SK-N-SH (cell line): ENCODE measurements at regions not wholly inside any gene's neighbourhood (a gene's known extent, or its start where the extent isn't known, plus 50 kb on each side); places are given as distances from the start of the nearest gene placed in this dataset.

Experiments
- CTCF ChIA-PET: fragments of 300-600, 350-600 bp; formaldehyde crosslinking; extraction: SDS; loops from one replicate; lab custom pipeline; 2021; lab: Yijun Ruan, JAX
- POLR2A ChIA-PET: fragments of 350-600 bp; sonication (Branson Sonifier 250); formaldehyde crosslinking; extraction: SDS; loops from one replicate; lab custom pipeline; 2020; ENCODE audit warnings: antibody characterized with exemption, inconsistent platforms; lab: Yijun Ruan, JAX
- DNase-seq: peaks from one replicate; pipeline ENCODE4 v3.0.0; 2012
- H2AFZ ChIP-seq: fragments of 200-600 bp; sonication (generic); 2 replicates; pipeline ENCODE4 v1.8.1; 2016; ENCODE audit warnings: antibody characterized with exemption, mild to moderate bottlenecking, low read depth
- H3F3A ChIP-seq: fragments of 200-600 bp; sonication (generic); replicated peaks from 2 replicates; pipeline ENCODE3; 2016; ENCODE audit warnings: antibody characterized with exemption, mild to moderate bottlenecking; ENCODE audit not compliant: insufficient read depth
- H3K27ac ChIP-seq, 2 experiments: fragments of 200-500 bp in 1 of 2; fragments of 200-600 bp in 1 of 2; sonication (Bioruptor generic) in 1 of 2; sonication (generic), shearing (Covaris generic) in 1 of 2; 2 replicates each; pipeline versions ENCODE4 v1.5.1 to v1.6.1; 2014 to 2016; ENCODE audit warnings: low read depth in 2 of 2, inconsistent platforms in 1 of 2, low read length in 1 of 2, mild to moderate bottlenecking in 1 of 2, mixed read lengths in 1 of 2
- H3K27me3 ChIP-seq: fragments of 200-600 bp; sonication (generic), shearing (Covaris generic); 2 replicates; pipeline ENCODE4 v1.6.1; 2016; ENCODE audit warnings: mixed run types; ENCODE audit not compliant: insufficient read depth
- H3K36me3 ChIP-seq, 2 experiments: fragments of 200-500 bp in 1 of 2; fragments of 200-600 bp in 1 of 2; sonication (Bioruptor generic) in 1 of 2; sonication (generic) in 1 of 2; replicated peaks in 1 of 2; 2 replicates each; pipeline versions ENCODE3 to v1.5.1; 2014 to 2016; ENCODE audit warnings: low read length in 1 of 2, mild to moderate bottlenecking in 1 of 2; ENCODE audit not compliant: insufficient read depth in 2 of 2, control insufficient read depth in 1 of 2
- H3K4me1 ChIP-seq, 2 experiments: fragments of 200-500 bp in 1 of 2; fragments of 200-600 bp in 1 of 2; sonication (Bioruptor generic) in 1 of 2; sonication (generic), shearing (Covaris generic) in 1 of 2; 2 replicates each; pipeline versions ENCODE4 v1.5.1 to v1.6.1; 2014 to 2016; ENCODE audit warnings: low read depth in 1 of 2, low read length in 1 of 2, mixed run types in 1 of 2; ENCODE audit not compliant: insufficient read depth in 2 of 2, control insufficient read depth in 1 of 2
- H3K4me2 ChIP-seq: fragments of 200-600 bp; sonication (generic), shearing (Covaris generic); 2 replicates; pipeline ENCODE4 v1.6.1; 2017; ENCODE audit warnings: mixed run types
- H3K4me3 ChIP-seq, 2 experiments: fragments of 200-500 bp in 1 of 2; fragments of 200-600 bp in 1 of 2; sonication (Bioruptor generic) in 1 of 2; sonication (generic), shearing (Covaris generic) in 1 of 2; 2 replicates each; pipeline versions ENCODE4 v1.5.1 to v1.8.1; 2014 to 2016; ENCODE audit warnings: low read depth in 2 of 2, inconsistent platforms in 1 of 2, low read length in 1 of 2, mild to moderate bottlenecking in 1 of 2, mixed read lengths in 1 of 2, moderate library complexity in 1 of 2
- H3K79me2 ChIP-seq: fragments of 200-600 bp; sonication (generic); 2 replicates; pipeline ENCODE4 v1.8.1; 2017; ENCODE audit warnings: mild to moderate bottlenecking; ENCODE audit not compliant: insufficient read depth
- H3K9ac ChIP-seq: fragments of 200-600 bp; sonication (generic); 2 replicates; pipeline ENCODE4 v1.6.1; 2017; ENCODE audit warnings: mixed run types
- H3K9me2 ChIP-seq: fragments of 200-600 bp; sonication (generic); 2 replicates; pipeline ENCODE4 v1.6.1; 2017; ENCODE audit warnings: mixed run types
- H3K9me3 ChIP-seq: fragments of 200-600 bp; sonication (generic); 2 replicates; pipeline ENCODE4 v1.6.1; 2017; ENCODE audit warnings: mixed run types, mild to moderate bottlenecking, moderate library complexity
- H4K20me1 ChIP-seq: fragments of 200-600 bp; sonication (generic); 2 replicates; pipeline ENCODE4 v1.6.1; 2017; ENCODE audit warnings: mild to moderate bottlenecking, mixed run types; ENCODE audit not compliant: insufficient read depth
- CTCF ChIP-seq: fragments of 200-600 bp; sonication (generic); IDR thresholded peaks from 2 replicates; pipeline ENCODE4 v1.6.1; 2017; ENCODE audit warnings: antibody characterized with exemption, mild to moderate bottlenecking, moderate library complexity
- ELF1 ChIP-seq: IDR thresholded peaks from 2 replicates; pipeline ENCODE4 v1.4.0; 2012
- EP300 ChIP-seq, 2 experiments: IDR thresholded peaks; 2 replicates each; pipeline versions ENCODE4 v1.4.0 to v1.6.1; 2012; ENCODE audit warnings: borderline replicate concordance in 1 of 2, low read depth in 1 of 2, low read length in 1 of 2
- FOSL2 ChIP-seq: IDR thresholded peaks from 2 replicates; pipeline ENCODE4 v1.4.0; 2012; ENCODE audit warnings: low read depth, mild to moderate bottlenecking, moderate library complexity, borderline replicate concordance
- FOXJ3 ChIP-seq: sonication (generic); formaldehyde crosslinking; IDR thresholded peaks from 2 replicates; pipeline ENCODE4 v1.5.1; 2020; ENCODE audit warnings: mild to moderate bottlenecking, missing genetic modification reagents
- GABPA ChIP-seq: IDR thresholded peaks from 2 replicates; pipeline ENCODE4 v1.4.0; 2012; ENCODE audit warnings: low read depth, mild to moderate bottlenecking
- GATA2 ChIP-seq: sonication (generic); formaldehyde crosslinking; IDR thresholded peaks from 2 replicates; pipeline ENCODE4 v1.5.0; 2020; ENCODE audit warnings: mild to moderate bottlenecking, missing genetic modification reagents
- JUND ChIP-seq: IDR thresholded peaks from 2 replicates; pipeline ENCODE4 v1.4.0; 2012
- MXI1 ChIP-seq: IDR thresholded peaks from 2 replicates; pipeline ENCODE4 v1.6.1; 2012; ENCODE audit warnings: mild to moderate bottlenecking, low read depth, low read length, improper control_type of control experiment
- NFIC ChIP-seq: IDR thresholded peaks from 2 replicates; pipeline ENCODE4 v1.4.0; 2012; ENCODE audit warnings: borderline replicate concordance
- POLR2AphosphoS5 ChIP-seq: IDR thresholded peaks from 2 replicates; pipeline ENCODE4 v1.6.1; 2012; ENCODE audit warnings: low read depth, low read length
- RAD21 ChIP-seq: IDR thresholded peaks from 2 replicates; pipeline ENCODE4 v1.6.1; 2012; ENCODE audit warnings: mild to moderate bottlenecking, low read length
- RFX5 ChIP-seq: IDR thresholded peaks from 2 replicates; pipeline ENCODE4 v1.6.1; 2012; ENCODE audit warnings: mild to moderate bottlenecking, improper control_type of control experiment, low read length
- RXRA ChIP-seq: IDR thresholded peaks from 2 replicates; pipeline ENCODE4 v1.4.0; 2012; ENCODE audit warnings: low read depth, mild to moderate bottlenecking, borderline replicate concordance
- TCF12 ChIP-seq: IDR thresholded peaks from 2 replicates; pipeline ENCODE4 v1.4.0; 2012
- TEAD4 ChIP-seq: IDR thresholded peaks from 2 replicates; pipeline ENCODE4 v1.4.0; 2012; ENCODE audit warnings: mild to moderate bottlenecking, borderline replicate concordance; ENCODE audit not compliant: insufficient read depth
- USF1 ChIP-seq: IDR thresholded peaks from 2 replicates; pipeline ENCODE4 v1.4.0; 2012; ENCODE audit warnings: low read depth, borderline replicate concordance
- ZBTB33 ChIP-seq: IDR thresholded peaks from 2 replicates; pipeline ENCODE4 v1.4.0; 2012; ENCODE audit warnings: low read depth, borderline replicate concordance
- WGBS: methylation state at CpG from one replicate; pipeline ENCODE4 v1.1.6; 2017; ENCODE audit warnings: low lambda C conversion rate; 5-methylcytosine and 5-hydroxymethylcytosine counted together
- TF ChIP-seq, protein P1 (sequence below): IDR thresholded peaks from 2 replicates; pipeline ENCODE4 v1.6.1; 2012; ENCODE audit warnings: mild to moderate bottlenecking, low read depth, low read length, moderate library complexity
- TF ChIP-seq, protein P2 (sequence below): fragments of 150-350 bp; IDR thresholded peaks from 2 replicates; pipeline ENCODE4 v1.6.1; 2017; ENCODE audit warnings: antibody characterized with exemption, low read length, low read depth, borderline replicate concordance

DNA sequence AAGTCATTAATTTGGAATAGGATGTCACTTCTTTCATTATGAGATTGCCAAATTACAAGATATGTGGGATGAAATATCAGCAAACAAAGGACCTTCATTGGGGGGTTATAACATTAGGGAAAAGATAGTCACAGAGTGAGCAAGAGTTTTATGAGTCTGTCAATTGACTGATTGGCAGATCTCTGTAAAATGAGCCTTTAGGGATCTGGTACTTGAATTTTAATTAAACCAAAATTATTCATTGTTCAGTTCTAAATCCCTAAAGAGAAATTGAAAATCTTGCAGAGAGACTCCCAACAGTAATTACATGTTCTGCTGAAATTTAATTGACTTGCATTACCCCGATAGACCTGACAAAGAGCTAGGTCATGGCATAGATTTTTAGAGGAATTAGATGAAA is 768.1 kb upstream of the SPRY2 start:
- WGBS = 12% methylated on average over 1 of the region's 1 CpG
- H3K9me2 ChIP-seq = no peaks in the 10 kb centered on the region; the same call in 1 of the 2 replicates

More for the DNA sequence above, 768.1 kb upstream of the SPRY2 start:
- ChIA-PET POLR2A (no interaction called here), CTCF (no interaction called here)
- Histone ChIP-seq H3K36me3 (peaks cover 0 to 3% of the 10 kb centered on the region in 2 experiments), H2AFZ (no peak overlapping the region), H3K9me3 (no peaks in the 10 kb centered on the region), H3F3A (no peaks in the 10 kb centered on the region), H3K4me3 (no peak overlapping the region), H3K79me2 (no peaks in the 10 kb centered on the region), H3K27ac (no peak overlapping the region), H3K4me2 (no peak overlapping the region), H3K9ac (no peak overlapping the region), H3K4me1 (no peaks in the 10 kb centered on the region), H3K27me3 (no peaks in the 10 kb centered on the region), H4K20me1 (no peaks in the 10 kb centered on the region)
- TF ChIP-seq FOSL2 = no peak
- TF ChIP-seq, protein P1, sequence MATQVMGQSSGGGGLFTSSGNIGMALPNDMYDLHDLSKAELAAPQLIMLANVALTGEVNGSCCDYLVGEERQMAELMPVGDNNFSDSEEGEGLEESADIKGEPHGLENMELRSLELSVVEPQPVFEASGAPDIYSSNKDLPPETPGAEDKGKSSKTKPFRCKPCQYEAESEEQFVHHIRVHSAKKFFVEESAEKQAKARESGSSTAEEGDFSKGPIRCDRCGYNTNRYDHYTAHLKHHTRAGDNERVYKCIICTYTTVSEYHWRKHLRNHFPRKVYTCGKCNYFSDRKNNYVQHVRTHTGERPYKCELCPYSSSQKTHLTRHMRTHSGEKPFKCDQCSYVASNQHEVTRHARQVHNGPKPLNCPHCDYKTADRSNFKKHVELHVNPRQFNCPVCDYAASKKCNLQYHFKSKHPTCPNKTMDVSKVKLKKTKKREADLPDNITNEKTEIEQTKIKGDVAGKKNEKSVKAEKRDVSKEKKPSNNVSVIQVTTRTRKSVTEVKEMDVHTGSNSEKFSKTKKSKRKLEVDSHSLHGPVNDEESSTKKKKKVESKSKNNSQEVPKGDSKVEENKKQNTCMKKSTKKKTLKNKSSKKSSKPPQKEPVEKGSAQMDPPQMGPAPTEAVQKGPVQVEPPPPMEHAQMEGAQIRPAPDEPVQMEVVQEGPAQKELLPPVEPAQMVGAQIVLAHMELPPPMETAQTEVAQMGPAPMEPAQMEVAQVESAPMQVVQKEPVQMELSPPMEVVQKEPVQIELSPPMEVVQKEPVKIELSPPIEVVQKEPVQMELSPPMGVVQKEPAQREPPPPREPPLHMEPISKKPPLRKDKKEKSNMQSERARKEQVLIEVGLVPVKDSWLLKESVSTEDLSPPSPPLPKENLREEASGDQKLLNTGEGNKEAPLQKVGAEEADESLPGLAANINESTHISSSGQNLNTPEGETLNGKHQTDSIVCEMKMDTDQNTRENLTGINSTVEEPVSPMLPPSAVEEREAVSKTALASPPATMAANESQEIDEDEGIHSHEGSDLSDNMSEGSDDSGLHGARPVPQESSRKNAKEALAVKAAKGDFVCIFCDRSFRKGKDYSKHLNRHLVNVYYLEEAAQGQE = no peak
- TF ChIP-seq CTCF = no peak
- TF ChIP-seq RAD21 = no peak
- no peak for TF ChIP-seq ZBTB33
- no peak for TF ChIP-seq RXRA
- no peak for TF ChIP-seq JUND
- no peak for TF ChIP-seq MXI1
- TF ChIP-seq FOXJ3 = no peak
- TF ChIP-seq GATA2 (CRISPR knock-in tag) = no peak
- TF ChIP-seq GABPA = no peak
- no peak for TF ChIP-seq TCF12
- no peak for TF ChIP-seq RFX5
- TF ChIP-seq TEAD4 = no peak
- no peak for TF ChIP-seq ELF1
- no peak for TF ChIP-seq POLR2AphosphoS5
- no peak for TF ChIP-seq USF1
- no peak for TF ChIP-seq EP300 (IDR thresholded peaks at IDR 0.05; ENCODE audit: borderline replicate concordance in 1 of 2, low read depth in 1 of 2, low read length in 1 of 2)
- no peak for TF ChIP-seq NFIC
- TF ChIP-seq, protein P2, sequence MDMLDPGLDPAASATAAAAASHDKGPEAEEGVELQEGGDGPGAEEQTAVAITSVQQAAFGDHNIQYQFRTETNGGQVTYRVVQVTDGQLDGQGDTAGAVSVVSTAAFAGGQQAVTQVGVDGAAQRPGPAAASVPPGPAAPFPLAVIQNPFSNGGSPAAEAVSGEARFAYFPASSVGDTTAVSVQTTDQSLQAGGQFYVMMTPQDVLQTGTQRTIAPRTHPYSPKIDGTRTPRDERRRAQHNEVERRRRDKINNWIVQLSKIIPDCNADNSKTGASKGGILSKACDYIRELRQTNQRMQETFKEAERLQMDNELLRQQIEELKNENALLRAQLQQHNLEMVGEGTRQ = no peak
- DNase-seq = no peak
